OCI-LY3 (cell line): ENCODE measurements at regions not wholly inside any gene's neighbourhood (a gene's known extent, or its start where the extent isn't known, plus 50 kb on each side); places are given as distances from the start of the nearest gene placed in this dataset.
"Not testable (repeated sequence)": the region's sequence is repeated elsewhere in the genome, so short reads cannot be mapped to it uniquely, and the experiment has no call there.

Experiments
- H2AFZ ChIP-seq: fragments of 200-600, 300-600 bp; shearing (Covaris generic); 2 replicates; pipeline ENCODE4 v1.6.0; 2014; ENCODE audit warnings: antibody characterized with exemption, low read depth, low read length
- H3K27ac ChIP-seq: fragments of 200-600, 300-600 bp; sonication (generic); 2 replicates; pipeline ENCODE4 v1.5.1; 2014; ENCODE audit warnings: mild to moderate bottlenecking, low read length, moderate library complexity, mixed read lengths
- H3K27me3 ChIP-seq: fragments of 200-600, 300-600 bp; sonication (generic); 2 replicates; pipeline ENCODE4 v1.6.1; 2014; ENCODE audit warnings: low read depth, low read length, mixed read lengths
- H3K36me3 ChIP-seq: fragments of 200-600, 300-600 bp; sonication (generic); replicated peaks from 2 replicates; pipeline ENCODE3; 2014; ENCODE audit warnings: low read depth, low read length, mixed read lengths
- H3K4me1 ChIP-seq: fragments of 300-600, 200-600 bp; sonication (generic); 2 replicates; pipeline ENCODE4 v1.6.1; 2014; ENCODE audit warnings: low read length, mixed read lengths
- H3K4me2 ChIP-seq: fragments of 200-600, 300-600 bp; sonication (generic); 2 replicates; pipeline ENCODE4 v1.6.1; 2014; ENCODE audit warnings: low read length, mixed read lengths
- H3K4me3 ChIP-seq: fragments of 300-600, 200-600 bp; sonication (generic); 2 replicates; pipeline ENCODE4 v1.5.1; 2014; ENCODE audit warnings: antibody characterized with exemption, mild to moderate bottlenecking, low read length, moderate library complexity
- H3K79me2 ChIP-seq: fragments of 300-600, 200-600 bp; shearing (Covaris generic); 2 replicates; pipeline ENCODE4 v1.6.1; 2014; ENCODE audit warnings: mild to moderate bottlenecking, low read length, mixed read lengths
- H3K9ac ChIP-seq: fragments of 300-600, 200-600 bp; shearing (Covaris generic); 2 replicates; pipeline ENCODE4 v1.6.0; 2014; ENCODE audit warnings: mild to moderate bottlenecking, low read length, moderate library complexity
- H3K9me3 ChIP-seq: fragments of 200-600, 300-600 bp; shearing (Covaris generic); 2 replicates; pipeline ENCODE4 v1.6.1; 2014; ENCODE audit warnings: low read length, mixed read lengths; ENCODE audit not compliant: insufficient read depth
- H4K20me1 ChIP-seq: fragments of 200-600, 300-600 bp; sonication (generic); 2 replicates; pipeline ENCODE4 v1.6.1; 2016; ENCODE audit warnings: low read length, mixed read lengths; ENCODE audit not compliant: insufficient read depth
- CTCF ChIP-seq: fragments of 200-600, 300-600 bp; sonication (generic); IDR thresholded peaks from 2 replicates; pipeline ENCODE4 v1.5.1; 2014; ENCODE audit warnings: antibody characterized with exemption, low read length, low read depth
- EZH2phosphoT487 ChIP-seq: fragments of 200-600 bp; shearing (Covaris generic); IDR thresholded peaks from 2 replicates; pipeline ENCODE4 v1.6.1; 2018; ENCODE audit warnings: antibody characterized with exemption, mixed run types, low read depth

GRCh38 chrX:51242212-51242611 lies 90.4 kb upstream of the NUDT10 start:
- Histone ChIP-seq H3K4me3 (no peak overlapping the region), H3K9ac (no peak overlapping the region), H2AFZ (no peak overlapping the region), H3K9me3 (no peaks in the 10 kb centered on the region), H3K4me1 (no peaks in the 10 kb centered on the region), H3K4me2 (no peak overlapping the region), H3K36me3 (no peaks in the 10 kb centered on the region), H3K79me2 (no peaks in the 10 kb centered on the region), H3K27me3 (no peaks in the 10 kb centered on the region), H4K20me1 (no peaks in the 10 kb centered on the region), H3K27ac (no peak overlapping the region)
- TF ChIP-seq CTCF = no peak
- TF ChIP-seq EZH2phosphoT487 = no peak

- H3K9me3 ChIP-seq = no peaks in the 10 kb centered on the region
- H3K4me2 ChIP-seq = no peak overlapping the region
- H3K9ac ChIP-seq = no peak overlapping the region
- no peaks in the 10 kb centered on the region for H3K27me3 ChIP-seq
- no peaks in the 10 kb centered on the region for H4K20me1 ChIP-seq
- H3K4me1 ChIP-seq = no peaks in the 10 kb centered on the region
- H3K27ac ChIP-seq = no peak overlapping the region
- no peaks in the 10 kb centered on the region for H3K79me2 ChIP-seq
- H3K4me3 ChIP-seq = no peak overlapping the region
- no peak overlapping the region for H2AFZ ChIP-seq
- TF ChIP-seq CTCF (no peak), EZH2phosphoT487 (no peak)
- no peaks in the 10 kb centered on the region for H3K36me3 ChIP-seq
Observed at GRCh38 chrX:51257490-51257889, 75.1 kb upstream of the NUDT10 start.

- not testable (repeated sequence) for H3K4me2 ChIP-seq, H3K79me2 ChIP-seq, H3K4me1 ChIP-seq
Observed at GRCh38 chrX:51262271-51262670, 70.4 kb upstream of the NUDT10 start.

GRCh38 chrX:51272638-51273037 lies 60.0 kb upstream of the NUDT10 start:
- no peak overlapping the region for H2AFZ ChIP-seq
- no peaks in the 10 kb centered on the region for H3K4me1 ChIP-seq
- H3K27me3 ChIP-seq = no peaks in the 10 kb centered on the region
- H3K9me3 ChIP-seq = no peaks in the 10 kb centered on the region
- no peak overlapping the region for H3K27ac ChIP-seq
- no peak overlapping the region for H3K9ac ChIP-seq
- H4K20me1 ChIP-seq = no peaks in the 10 kb centered on the region
- H3K79me2 ChIP-seq = no peaks in the 10 kb centered on the region
- no peak overlapping the region for H3K4me2 ChIP-seq
- no peak for TF ChIP-seq EZH2phosphoT487
- TF ChIP-seq CTCF = no peak
- no peak overlapping the region for H3K4me3 ChIP-seq
- no peaks in the 10 kb centered on the region for H3K36me3 ChIP-seq

More at GRCh38 chrX:51262271-51262670, 70.4 kb upstream of the NUDT10 start:
- not testable (repeated sequence) for H3K9ac ChIP-seq, H3K27ac ChIP-seq, H3K27me3 ChIP-seq, H3K9me3 ChIP-seq, H2AFZ ChIP-seq, H3K4me3 ChIP-seq, H4K20me1 ChIP-seq, H3K36me3 ChIP-seq

GRCh38 chrX:51281758-51282318 lies 50.8 kb upstream of the NUDT10 start:
- no peaks in the 10 kb centered on the region for H3K4me1 ChIP-seq
- no peaks in the 10 kb centered on the region for H3K27me3 ChIP-seq
- H3K4me3 ChIP-seq = no peak overlapping the region
- no peaks in the 10 kb centered on the region for H3K79me2 ChIP-seq
- H3K4me2 ChIP-seq = no peak overlapping the region
- no peak overlapping the region for H2AFZ ChIP-seq
- H3K9me3 ChIP-seq = no peaks in the 10 kb centered on the region
- H3K27ac ChIP-seq = no peak overlapping the region
- H4K20me1 ChIP-seq = no peaks in the 10 kb centered on the region
- no peak overlapping the region for H3K9ac ChIP-seq
- TF ChIP-seq CTCF (no peak), EZH2phosphoT487 (no peak)
- no peaks in the 10 kb centered on the region for H3K36me3 ChIP-seq
